Endothelial cell (in vitro differentiated cells): ENCODE measurements at regions not wholly inside any gene's neighbourhood (a gene's known extent, or its start where the extent isn't known, plus 50 kb on each side); places are given as distances from the start of the nearest gene placed in this dataset.
"Not testable (repeated sequence)": the region's sequence is repeated elsewhere in the genome, so short reads cannot be mapped to it uniquely, and the experiment has no call there.

Source experiments
- DNase-seq: peaks from one replicate; pipeline ENCODE4 v3.0.0; 2021; ENCODE audit warnings: low spot score
- H3K27ac Mint-ChIP-seq: one replicate; pipeline ENCODE4 v1.8.0; 2021; ENCODE audit warnings: mixed read lengths, inconsistent platforms; ENCODE audit not compliant: unreplicated experiment
- H3K27me3 Mint-ChIP-seq: one replicate; pipeline ENCODE4 v1.8.0; 2021; ENCODE audit warnings: mild to moderate bottlenecking, moderate library complexity, mixed read lengths, inconsistent platforms; ENCODE audit not compliant: unreplicated experiment
- H3K36me3 Mint-ChIP-seq: one replicate; pipeline ENCODE4 v1.8.0; 2021; ENCODE audit warnings: mild to moderate bottlenecking, low read depth, mixed read lengths, inconsistent platforms; ENCODE audit not compliant: unreplicated experiment
- H3K4me1 Mint-ChIP-seq: one replicate; pipeline ENCODE4 v1.8.0; 2021; ENCODE audit warnings: mild to moderate bottlenecking, mixed read lengths, inconsistent platforms; ENCODE audit not compliant: unreplicated experiment
- H3K4me3 Mint-ChIP-seq: one replicate; pipeline ENCODE4 v1.8.0; 2021; ENCODE audit warnings: mild to moderate bottlenecking, mixed read lengths, inconsistent platforms; ENCODE audit not compliant: unreplicated experiment
- H3K9me3 Mint-ChIP-seq: one replicate; pipeline ENCODE4 v1.8.0; 2021; ENCODE audit warnings: mixed read lengths, inconsistent platforms; ENCODE audit not compliant: unreplicated experiment
- TF ChIP-seq, protein P1 (sequence below): fragments of 200-600 bp; sonication (generic); IDR thresholded peaks from one replicate; pipeline ENCODE4 v1.5.0; 2021; ENCODE audit warnings: antibody characterized with exemption; ENCODE audit not compliant: unreplicated experiment

DNA sequence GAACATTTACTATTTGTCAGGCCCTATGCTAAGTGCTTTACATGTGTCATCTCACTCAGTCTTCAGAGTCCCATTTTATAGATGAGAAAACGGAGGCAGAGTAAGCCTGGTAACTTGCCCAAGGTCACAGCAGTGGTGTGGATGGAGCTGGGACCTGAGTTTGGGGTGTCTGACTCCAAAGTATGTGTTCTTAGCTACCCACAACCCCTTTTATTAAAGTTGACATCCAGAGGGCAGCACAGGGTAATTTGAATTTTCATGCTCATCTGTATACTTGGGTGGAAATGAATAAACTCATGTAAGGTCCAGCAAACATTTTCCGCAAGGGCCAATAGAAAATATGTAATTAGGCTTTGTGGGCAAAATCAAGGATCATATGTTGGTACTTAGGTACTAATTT is 93.4 kb upstream of the SLC25A48 start:
- Mint-ChIP-seq H3K27ac (no peak overlapping the region), H3K4me1 (no peaks in the 10 kb centered on the region), H3K36me3 (no peaks in the 10 kb centered on the region), H3K4me3 (no peak overlapping the region), H3K9me3 (no peaks in the 10 kb centered on the region), H3K27me3 (peaks cover 6% of the 10 kb centered on the region)
- TF ChIP-seq, protein P1, sequence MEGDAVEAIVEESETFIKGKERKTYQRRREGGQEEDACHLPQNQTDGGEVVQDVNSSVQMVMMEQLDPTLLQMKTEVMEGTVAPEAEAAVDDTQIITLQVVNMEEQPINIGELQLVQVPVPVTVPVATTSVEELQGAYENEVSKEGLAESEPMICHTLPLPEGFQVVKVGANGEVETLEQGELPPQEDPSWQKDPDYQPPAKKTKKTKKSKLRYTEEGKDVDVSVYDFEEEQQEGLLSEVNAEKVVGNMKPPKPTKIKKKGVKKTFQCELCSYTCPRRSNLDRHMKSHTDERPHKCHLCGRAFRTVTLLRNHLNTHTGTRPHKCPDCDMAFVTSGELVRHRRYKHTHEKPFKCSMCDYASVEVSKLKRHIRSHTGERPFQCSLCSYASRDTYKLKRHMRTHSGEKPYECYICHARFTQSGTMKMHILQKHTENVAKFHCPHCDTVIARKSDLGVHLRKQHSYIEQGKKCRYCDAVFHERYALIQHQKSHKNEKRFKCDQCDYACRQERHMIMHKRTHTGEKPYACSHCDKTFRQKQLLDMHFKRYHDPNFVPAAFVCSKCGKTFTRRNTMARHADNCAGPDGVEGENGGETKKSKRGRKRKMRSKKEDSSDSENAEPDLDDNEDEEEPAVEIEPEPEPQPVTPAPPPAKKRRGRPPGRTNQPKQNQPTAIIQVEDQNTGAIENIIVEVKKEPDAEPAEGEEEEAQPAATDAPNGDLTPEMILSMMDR = no peak
- DNase-seq = no peak

DNA sequence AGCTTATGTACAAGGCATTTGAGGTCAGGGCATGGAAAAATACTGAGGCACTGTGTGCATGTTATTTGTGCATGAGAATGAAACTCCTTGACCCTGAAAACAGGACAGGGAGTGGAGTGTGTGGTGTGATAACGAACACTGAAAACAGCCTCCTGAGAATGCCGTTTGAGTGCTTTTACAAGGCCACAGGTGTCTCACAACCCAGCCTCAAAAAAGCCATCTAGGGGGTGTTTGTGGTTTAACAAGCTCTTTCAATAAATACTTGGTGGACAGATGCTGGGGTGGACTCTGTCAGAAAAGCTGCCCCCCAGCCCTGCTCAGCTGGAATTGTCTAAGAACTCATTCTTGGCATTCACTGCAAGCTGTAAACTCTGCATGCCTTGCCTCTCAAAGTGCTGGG is 94.0 kb upstream of the SLC25A48 start:
- Mint-ChIP-seq H3K9me3 (no peaks in the 10 kb centered on the region), H3K27ac (no peak overlapping the region), H3K27me3 (peaks cover 7% of the 10 kb centered on the region), H3K4me3 (no peak overlapping the region), H3K4me1 (no peaks in the 10 kb centered on the region), H3K36me3 (no peaks in the 10 kb centered on the region)
- TF ChIP-seq, protein P1 = no peak
- no peak for DNase-seq

DNA sequence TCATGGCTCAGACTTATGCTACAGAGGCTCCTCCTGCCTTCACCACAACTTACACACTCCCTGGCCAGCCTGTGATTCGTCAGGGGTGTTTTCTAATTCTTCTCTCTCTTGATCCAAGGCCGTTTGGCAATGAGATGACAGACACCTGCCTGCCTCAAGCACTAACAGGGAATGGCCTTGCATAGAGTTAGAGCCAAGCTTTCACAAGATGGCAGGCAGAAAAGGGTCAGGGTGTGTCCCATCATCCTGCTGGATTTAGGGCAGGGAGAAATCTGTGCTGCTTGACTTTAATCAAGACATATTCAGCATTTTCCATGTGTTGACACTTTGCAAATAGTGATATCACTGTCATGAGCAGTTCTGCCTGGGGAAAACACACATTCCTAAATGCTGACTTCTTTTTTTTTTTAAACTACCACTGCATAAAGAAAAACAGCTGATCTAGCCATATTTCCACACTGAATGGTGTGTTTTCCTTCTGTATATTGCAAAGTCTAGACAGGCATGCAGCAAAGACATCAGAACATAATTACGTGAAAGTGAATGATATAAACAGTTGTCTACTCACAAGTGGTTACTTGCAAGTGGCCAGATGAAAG is 95.0 kb upstream of the SLC25A48 start:
- no peaks in the 10 kb centered on the region for H3K9me3 Mint-ChIP-seq
- TF ChIP-seq, protein P1 = no peak
- no peaks in the 10 kb centered on the region for H3K36me3 Mint-ChIP-seq
- no peaks in the 10 kb centered on the region for H3K4me1 Mint-ChIP-seq
- no peak overlapping the region for H3K4me3 Mint-ChIP-seq
- H3K27ac Mint-ChIP-seq = no peak overlapping the region
- DNase-seq = no peak
- H3K27me3 Mint-ChIP-seq = peaks cover 5% of the 10 kb centered on the region

DNA sequence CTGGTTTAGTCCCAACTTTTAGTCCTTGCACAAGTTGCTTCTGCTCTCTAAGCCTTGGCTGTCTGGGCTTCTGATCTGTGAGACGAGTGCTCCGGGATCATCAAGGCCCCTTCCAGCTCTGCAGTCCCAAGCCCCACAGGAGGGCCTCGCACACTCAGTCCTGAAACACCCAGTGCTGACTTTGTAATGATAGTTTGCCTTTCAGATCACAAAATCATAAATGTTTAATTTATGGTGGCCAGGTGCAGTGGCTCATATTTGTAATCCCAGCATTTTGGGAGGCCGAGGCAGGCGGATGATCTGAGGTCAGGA is 95.9 kb upstream of the SLC25A48 start:
- Mint-ChIP-seq H3K4me1 (no peaks in the 10 kb centered on the region), H3K36me3 (no peaks in the 10 kb centered on the region), H3K9me3 (no peaks in the 10 kb centered on the region), H3K4me3 (no peak overlapping the region), H3K27ac (no peak overlapping the region), H3K27me3 (peaks cover 3% of the 10 kb centered on the region)
- DNase-seq = no peak
- TF ChIP-seq, protein P1 = no peak

DNA sequence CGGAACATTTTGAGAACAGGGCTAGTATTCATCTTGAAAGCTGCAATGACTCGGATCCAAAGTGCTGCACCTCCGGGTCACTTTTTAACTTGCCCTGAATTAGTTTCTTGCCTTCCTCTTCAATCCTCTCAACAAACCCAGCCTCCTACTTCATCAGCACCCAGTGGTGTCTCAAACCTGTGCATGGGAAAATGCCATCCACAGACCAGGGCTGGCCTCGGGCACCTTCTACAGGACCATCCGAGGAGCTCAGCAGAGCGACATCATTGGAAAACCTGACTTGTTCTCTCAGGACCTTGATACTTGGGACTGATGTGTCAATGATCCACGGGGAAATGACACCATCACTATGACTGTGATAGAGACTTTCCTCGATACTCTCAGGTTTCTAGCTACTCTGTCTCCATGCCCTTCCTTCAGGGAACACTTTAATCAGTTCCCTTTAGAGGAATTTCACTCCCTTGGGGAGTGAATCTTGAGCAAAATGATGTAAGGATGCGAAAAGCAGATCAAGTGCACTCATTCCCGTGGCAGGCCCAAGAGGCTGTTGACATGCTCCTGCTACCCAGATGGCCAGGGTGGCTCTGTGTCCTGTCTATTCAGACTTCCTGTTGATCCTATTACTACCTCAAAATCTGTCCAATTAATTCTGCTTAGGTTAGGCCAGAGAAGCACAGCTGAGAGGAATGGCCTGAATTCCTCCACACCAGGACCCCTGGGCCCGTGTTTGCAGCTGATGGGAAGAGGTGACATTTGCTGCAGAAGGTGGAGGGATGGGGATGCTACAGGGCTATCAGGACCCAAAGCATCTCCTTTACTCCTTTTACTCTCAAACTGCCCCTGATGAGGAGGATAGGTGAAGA is 96.5 kb upstream of the SLC25A48 start:
- Mint-ChIP-seq H3K4me3 (no peak overlapping the region), H3K27ac (no peak overlapping the region), H3K4me1 (no peaks in the 10 kb centered on the region), H3K36me3 (no peaks in the 10 kb centered on the region), H3K9me3 (no peaks in the 10 kb centered on the region), H3K27me3 (peaks cover 2% of the 10 kb centered on the region)
- TF ChIP-seq, protein P1 = no peak
- no peak for DNase-seq

DNA sequence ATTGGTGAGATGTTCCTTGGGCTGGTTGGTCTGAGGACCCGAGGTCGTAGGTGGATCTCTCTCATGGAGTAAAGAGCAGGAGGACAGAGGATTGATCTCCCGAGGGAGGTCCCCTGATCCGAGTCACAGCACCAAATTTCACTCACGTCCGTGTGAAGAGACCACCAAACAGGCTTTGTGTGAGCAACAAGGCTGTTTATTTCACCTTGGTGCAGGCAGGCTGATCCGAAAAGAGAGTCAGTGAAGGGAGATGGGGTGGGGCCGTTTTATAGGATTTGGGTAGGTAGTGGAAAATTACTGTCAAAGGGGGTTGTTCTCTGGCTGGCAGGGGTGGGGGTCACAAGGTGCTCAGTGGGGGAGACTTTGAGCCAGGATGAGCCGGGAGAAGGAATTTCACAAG is 97.5 kb upstream of the SLC25A48 start:
- not testable (repeated sequence) for H3K27me3 Mint-ChIP-seq, H3K36me3 Mint-ChIP-seq, H3K4me3 Mint-ChIP-seq, H3K4me1 Mint-ChIP-seq, DNase-seq, H3K27ac Mint-ChIP-seq, H3K9me3 Mint-ChIP-seq
